ENCODE measurements at regions not wholly inside any gene's neighbourhood (a gene's known extent, or its start where the extent isn't known, plus 50 kb on each side); places are given as distances from the start of the nearest gene placed in this dataset.

DNA sequence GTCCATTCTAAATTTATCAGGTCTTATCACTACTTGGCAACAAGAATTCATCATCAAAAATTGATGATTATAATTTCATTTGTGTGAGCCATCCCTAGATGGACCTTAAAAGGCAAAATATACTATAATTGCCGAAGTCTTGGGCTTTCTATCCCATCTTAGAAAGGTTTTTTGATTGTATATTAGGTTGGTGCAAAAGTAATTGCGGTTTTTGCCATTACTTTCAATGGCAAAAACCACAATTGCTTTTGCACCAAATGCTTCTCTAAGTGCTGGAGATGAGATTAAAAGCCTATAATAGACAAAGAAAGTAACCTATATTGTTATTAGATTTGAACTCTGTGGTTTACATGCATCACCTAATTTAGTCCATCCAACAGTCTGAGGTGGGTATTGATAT is 612.9 kb downstream of the ZNF385D start:
- DNase-seq = no peak

- DNase-seq = no peak
Measured at GRCh38 chr3:21132896-21133295, 618.1 kb downstream of the ZNF385D start.

DNA sequence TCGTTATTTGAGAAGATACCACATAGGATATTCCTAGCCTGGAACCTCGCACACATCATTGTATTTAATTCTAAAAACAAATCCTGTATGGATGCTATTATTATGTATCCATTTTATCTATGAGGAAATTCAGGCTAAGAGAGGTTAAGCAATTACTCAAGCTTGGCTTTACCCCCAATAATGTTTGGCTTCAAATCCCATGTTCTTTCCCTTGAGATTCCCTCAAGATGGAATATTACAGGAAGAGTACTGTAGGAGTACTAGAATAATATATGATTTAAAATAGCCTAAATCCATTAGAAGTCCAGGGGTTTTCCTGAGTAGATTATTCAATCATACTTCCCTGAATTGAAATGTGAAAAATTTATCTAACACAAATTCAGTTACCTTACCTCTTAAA is 630.2 kb downstream of the ZNF385D start:
- DNase-seq = no peak

- no peak for DNase-seq
Measured at GRCh38 chr3:21117370-21117769, 633.6 kb downstream of the ZNF385D start.

DNA sequence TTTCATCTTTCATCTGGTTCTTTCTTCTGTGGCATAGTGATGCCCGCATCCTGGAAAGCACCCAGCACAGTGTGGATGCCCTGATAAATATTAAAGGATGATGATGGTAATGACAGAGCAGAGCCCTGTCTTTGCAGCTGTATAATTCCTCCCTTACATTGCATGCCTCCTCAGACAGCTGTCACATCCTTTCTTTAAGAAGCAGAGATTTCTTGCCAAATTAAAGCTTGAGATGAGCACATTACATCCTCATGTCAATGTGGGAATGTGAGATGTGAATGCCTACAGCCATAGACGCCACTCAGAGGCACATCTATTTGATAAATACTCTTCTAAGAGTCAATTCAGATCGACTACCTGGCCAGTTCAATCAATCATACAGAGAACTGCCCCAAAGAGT is 642.0 kb downstream of the ZNF385D start:
- DNase-seq = no peak

GRCh38 chr3:21105784-21106183 is 645.2 kb downstream of the ZNF385D start:
- no peak for DNase-seq

DNA sequence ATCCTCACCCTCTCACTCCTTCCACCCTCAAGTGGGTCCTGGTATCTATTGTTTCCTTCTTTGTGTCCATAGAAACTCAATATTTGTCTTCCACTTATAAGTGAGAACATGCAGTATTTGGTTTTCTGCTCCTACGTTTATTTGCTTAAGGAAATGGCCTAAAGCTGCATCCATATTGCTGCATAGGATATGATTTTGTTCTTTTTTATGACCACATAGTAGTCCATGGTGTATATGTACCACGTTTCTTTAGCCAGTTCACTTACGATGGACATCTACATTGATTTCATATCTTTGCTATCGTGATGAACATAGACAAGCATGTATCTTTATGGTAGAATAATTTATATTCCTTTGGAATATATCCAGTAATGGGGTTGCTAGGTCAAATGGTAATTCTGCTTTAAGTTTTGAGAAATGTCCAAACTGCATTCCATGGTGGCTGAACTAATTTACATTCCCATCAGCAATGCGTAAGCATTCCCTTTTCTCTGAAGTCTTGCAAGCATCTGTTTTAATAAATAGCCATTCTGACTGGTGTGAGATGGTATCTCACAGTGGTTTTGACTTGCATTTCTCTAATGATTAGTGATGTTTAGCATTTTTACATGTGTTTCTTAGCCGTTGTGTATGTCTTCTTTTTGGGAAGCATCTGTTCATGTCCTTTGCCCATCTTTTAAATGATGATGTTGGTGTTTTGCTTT is 650.2 kb downstream of the ZNF385D start:
- DNase-seq = no peak

DNA sequence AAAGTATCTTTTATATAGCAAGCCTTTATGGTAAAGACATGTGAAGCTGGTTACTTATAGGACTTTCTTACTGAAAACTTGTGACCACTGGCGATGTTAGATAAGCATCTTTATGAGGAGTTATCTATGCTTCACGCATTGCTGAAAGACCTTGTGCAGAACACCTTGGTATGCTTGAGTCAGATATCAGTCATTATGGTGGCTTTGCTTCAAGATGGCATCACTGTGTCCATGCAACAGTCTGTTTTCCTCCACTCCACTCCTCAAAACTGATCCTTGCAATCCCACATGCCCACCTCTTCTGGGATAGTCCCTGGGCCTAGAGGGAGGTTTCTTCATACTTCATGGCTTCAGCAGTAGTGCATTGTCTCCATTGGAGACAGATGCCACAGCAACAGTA is 656.3 kb downstream of the ZNF385D start:
- no peak for DNase-seq

GRCh38 chr3:21073561-21073960 is 677.4 kb downstream of the ZNF385D start:
- DNase-seq = no peak

- DNase-seq = no peak
Measured at GRCh38 chr3:21067031-21067813, 683.8 kb downstream of the ZNF385D start.

DNA sequence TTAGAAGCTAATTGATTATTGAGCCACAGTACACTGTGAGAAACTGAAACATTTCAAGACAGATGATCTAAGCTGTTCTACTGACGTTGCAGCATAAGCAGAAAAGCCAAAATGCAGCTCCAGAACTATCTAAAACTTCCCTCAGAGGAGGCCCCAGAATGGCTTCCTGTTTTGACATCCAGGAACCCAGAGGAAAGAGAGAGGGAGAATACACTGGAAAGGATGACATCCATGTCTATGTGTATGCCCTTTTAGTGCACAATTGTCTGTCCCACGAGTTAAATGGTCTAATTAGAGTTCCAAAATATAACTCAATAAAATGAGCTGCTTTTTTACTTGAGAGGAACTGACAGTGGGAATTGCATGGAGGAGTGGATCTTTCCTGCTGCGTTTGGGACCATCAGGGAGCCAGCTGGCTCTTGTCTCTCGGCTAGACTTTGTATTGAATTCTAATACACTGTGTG is 688.1 kb downstream of the ZNF385D start:
- DNase-seq = no peak

DNA sequence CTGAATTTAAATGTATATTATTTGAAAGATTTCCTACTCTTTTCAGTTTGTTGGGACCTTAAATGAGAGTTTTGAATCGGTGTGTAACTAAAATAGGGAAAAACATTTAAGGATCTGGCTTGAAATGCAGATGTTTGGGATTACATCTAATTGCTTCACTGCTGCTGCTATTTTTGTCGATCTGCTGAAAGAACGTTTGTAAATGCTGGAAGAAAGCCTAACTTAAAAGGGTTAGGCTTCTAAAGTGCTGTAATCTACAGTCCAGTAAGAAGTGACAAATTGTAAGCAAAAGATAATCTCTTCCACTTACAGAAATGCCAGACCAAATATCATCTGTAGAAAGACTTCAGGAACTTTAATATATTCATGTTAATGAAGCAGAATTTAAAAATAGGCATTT is 691.6 kb downstream of the ZNF385D start:
- DNase-seq = no peak

DNA sequence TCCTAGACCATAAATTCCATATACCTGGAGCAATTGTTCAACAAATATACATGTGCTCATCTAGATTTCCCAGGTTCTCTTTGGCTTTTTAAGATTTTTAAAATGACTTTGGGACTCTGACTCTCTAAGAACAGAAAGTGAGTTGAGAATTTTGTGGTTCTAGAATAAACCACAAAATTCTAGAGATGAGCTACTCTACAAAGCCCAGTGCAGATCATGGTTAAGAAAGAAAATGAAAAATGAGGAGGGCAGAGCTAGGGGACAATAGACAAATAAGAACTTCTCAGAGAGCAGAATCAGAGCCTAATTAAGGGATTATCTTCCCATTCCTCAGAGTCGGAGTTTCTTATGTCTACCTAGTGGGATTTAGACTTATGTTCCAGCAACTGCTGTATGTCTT is 694.7 kb downstream of the ZNF385D start:
- peak in 1 of 5 experiments; percentile 0 for DNase-seq

GRCh38 chr3:21055015-21055414 is 696.0 kb downstream of the ZNF385D start:
- no peak for DNase-seq

DNA sequence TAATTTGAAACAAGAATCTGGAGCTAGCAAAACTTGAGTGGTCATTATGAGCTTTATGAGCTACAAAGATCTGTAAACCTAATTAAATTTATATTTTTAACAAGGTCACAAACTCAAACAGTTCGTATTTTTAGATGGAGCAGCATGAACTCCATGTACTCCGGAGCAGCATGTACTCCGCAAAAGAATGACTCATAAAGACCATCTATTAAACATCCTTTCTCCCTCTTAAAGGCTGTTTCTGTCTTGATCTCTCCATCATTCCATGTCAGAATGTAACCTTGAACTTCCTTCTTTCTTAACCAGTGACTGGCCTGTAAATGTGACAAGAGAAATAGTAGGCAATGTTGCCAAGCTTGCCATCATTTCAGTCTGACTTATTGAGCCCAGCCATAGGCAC is 696.9 kb downstream of the ZNF385D start:
- DNase-seq = no peak

GRCh38 chr3:21049334-21050062 is 701.5 kb downstream of the ZNF385D start:
- DNase-seq = no peak

DNA sequence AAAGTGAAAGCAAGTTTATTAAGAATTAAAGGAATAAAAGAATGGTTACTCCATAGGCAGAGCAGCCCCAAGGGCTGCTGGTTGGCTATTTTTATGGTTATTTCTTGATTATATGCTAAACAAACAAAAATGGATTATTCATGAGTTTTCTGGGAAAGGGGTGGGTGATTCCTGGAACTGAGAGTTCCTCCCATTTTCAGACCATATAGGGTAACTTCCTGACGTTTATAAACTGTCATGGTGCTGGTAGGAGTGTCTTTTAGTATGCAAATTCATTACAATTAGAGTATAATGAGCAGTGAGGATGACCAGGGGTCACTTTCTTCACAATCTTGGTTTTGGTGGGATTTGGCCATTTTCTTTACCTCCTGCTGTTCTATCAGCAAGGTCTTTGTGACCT is 707.9 kb downstream of the ZNF385D start:
- no peak for DNase-seq

DNA sequence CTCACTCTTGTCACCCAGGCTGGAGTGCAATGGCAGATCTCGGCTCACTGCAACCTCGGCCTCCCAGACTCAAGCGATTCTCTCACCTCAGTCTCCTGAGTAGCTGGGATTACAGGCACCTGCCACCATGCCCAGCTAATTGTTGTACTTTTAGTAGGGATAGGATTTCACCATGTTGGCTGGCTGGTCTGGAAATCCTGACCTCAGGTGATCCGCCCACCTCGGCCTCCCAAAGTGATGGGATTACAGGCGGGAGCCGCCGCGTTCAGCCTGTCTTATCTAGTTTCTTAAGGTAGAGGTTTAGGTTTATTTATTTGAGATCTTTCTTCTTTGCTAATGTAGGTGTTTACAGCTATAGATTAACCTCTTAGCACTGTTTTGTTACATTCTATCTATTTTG is 708.8 kb downstream of the ZNF385D start:
- no peak for DNase-seq

DNA sequence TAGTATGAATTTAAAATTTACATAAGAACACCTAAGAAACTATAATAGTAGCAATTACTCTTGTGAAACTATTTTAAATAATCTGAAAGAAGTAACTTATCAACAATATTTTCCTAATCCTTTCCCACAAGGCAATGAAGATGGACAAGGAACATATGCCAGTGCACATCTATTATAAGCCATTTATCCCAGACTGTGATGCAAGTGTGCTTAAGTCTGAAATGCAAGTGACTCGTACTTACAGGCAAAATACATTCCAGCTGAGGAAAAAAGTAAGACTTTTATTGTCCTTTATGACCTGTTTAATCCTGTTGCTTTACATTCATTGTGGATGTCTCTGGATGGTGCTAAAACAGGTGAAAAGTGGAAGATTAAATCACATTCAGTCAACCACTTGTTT is 709.4 kb downstream of the ZNF385D start:
- DNase-seq = no peak

GRCh38 chr3:21036888-21037287 is 714.1 kb downstream of the ZNF385D start:
- no peak for DNase-seq

GRCh38 chr3:21028412-21028811 is 722.6 kb downstream of the ZNF385D start:
- DNase-seq = no peak

DNA sequence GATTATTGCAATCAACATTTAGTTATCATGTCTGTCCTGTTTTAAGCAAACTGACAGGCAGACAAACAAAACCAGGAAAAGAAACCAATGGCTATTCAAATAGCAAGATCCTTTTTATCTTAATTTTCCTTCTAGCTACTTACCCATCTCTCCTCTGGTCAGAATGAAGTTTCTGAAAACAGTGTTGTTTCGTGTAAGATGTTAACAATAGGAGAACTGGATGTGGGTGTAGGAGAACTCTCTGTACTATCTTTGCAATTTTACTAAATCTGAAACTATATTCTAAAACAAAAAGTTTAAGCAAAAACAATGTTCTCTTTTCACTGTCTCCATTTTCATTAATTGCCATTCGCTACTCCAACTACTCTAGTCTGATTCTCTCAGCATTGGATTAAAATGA is 726.4 kb downstream of the ZNF385D start:
- DNase-seq = no peak

- DNase-seq = no peak
Measured at GRCh38 chr3:21020681-21021080, 730.3 kb downstream of the ZNF385D start.

DNA sequence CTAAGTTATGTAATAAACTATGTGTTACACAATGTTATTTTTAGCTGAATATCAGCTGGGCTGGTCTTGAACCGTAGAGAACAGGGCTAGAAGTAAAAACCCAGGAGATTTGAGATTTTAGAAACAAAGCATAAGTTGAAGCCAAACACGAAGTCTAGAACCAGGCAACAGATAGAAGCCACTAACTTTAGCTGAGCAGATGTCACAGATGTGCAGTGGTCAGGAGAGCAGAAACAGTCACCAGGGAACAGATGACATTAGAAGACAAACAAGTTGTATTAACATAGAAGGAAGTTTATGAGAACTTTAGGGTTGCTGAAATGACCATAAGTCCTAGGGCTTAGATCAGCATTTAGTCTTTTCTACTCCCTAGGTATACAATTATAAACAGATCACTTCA is 731.0 kb downstream of the ZNF385D start:
- no peak for DNase-seq

Measured in T-helper 2 cell (primary cell).